Tibial nerve (tissue), 4 donors: ENCODE measurements at regions not wholly inside any gene's neighbourhood (a gene's known extent, or its start where the extent isn't known, plus 50 kb on each side); places are given as distances from the start of the nearest gene placed in this dataset.

Experiments used
- CTCF ChIP-seq, 5 experiments: fragments of 200-600 bp in 3 of 5; fragments of 450-650 bp in 2 of 5; sonication (generic) in 3 of 5; IDR thresholded peaks; one replicate each; pipeline ENCODE4 v1.5.1; 2016 to 2019; ENCODE audit warnings: antibody characterized with exemption in 5 of 5, mild to moderate bottlenecking in 3 of 5, moderate library complexity in 2 of 5
- EP300 ChIP-seq, 2 donors: sonication (generic); formaldehyde crosslinking; IDR thresholded peaks; one replicate each; pipeline ENCODE4 v1.6.1; 2017; ENCODE audit warnings: antibody characterized with exemption in 2 of 2, mild to moderate bottlenecking in 1 of 2
- POLR2A ChIP-seq, 2 donors: fragments of 450-650 bp; IDR thresholded peaks; one replicate each; pipeline ENCODE4 v1.6.1; 2017; ENCODE audit warnings: antibody characterized with exemption in 2 of 2, mild to moderate bottlenecking in 2 of 2, moderate library complexity in 2 of 2

- TF ChIP-seq EP300 (IDR thresholded peaks at IDR 0.05), result no peak
- TF ChIP-seq POLR2A (IDR thresholded peaks at IDR 0.05), result no peak
- no peak for TF ChIP-seq CTCF (IDR thresholded peaks at IDR 0.05)
Measured at GRCh38 chr20:23233341-23233740, 117.2 kb upstream of the NXT1 start.
